ENCODE measurements at regions not wholly inside any gene's neighbourhood (a gene's known extent, or its start where the extent isn't known, plus 50 kb on each side); places are given as distances from the start of the nearest gene placed in this dataset.

- CTCF ChIA-PET = interaction anchor here (0.5 kb wide), 1 partner anchor 139 kb away, joined by 3 read pairs; no protein-coding TSS in a partner anchor
- H3K27ac ChIP-seq = no peak overlapping the region
- POLR2A ChIA-PET (ENCODE audit: low non-redundant PET) = no interaction called here
- TF ChIP-seq CTCF (conservative IDR thresholded peaks at IDR 0.05; ENCODE audit: low read depth) = no peak
- DNase-seq (ENCODE audit: low spot score) = no peak
These were observed 169.4 kb downstream of the NDUFA12 start for GRCh38 chr12:94834036-94834625.

- ChIA-PET POLR2A (ENCODE audit: low non-redundant PET) (no interaction called here), CTCF (no interaction called here)
- TF ChIP-seq CTCF (conservative IDR thresholded peaks at IDR 0.05; ENCODE audit: low read depth) = no peak
- H3K27ac ChIP-seq = no peak overlapping the region
- no peak for DNase-seq (ENCODE audit: low spot score)
These were observed 170.5 kb downstream of the NDUFA12 start for GRCh38 chr12:94832780-94833681.

- CTCF ChIA-PET = no interaction called here
- H3K27ac ChIP-seq = no peak overlapping the region
- POLR2A ChIA-PET (ENCODE audit: low non-redundant PET) = no interaction called here
- no peak for TF ChIP-seq CTCF (conservative IDR thresholded peaks at IDR 0.05; ENCODE audit: low read depth)
- DNase-seq (ENCODE audit: low spot score) = no peak
These were observed 171.4 kb downstream of the NDUFA12 start for GRCh38 chr12:94832105-94832504.

- DNase-seq (ENCODE audit: low spot score) = no peak
- no peak for TF ChIP-seq CTCF (conservative IDR thresholded peaks at IDR 0.05; ENCODE audit: low read depth)
- no peak overlapping the region for H3K27ac ChIP-seq
- ChIA-PET CTCF (no interaction called here), POLR2A (ENCODE audit: low non-redundant PET) (no interaction called here)
These were observed 172.3 kb downstream of the NDUFA12 start for GRCh38 chr12:94831081-94831751.

- POLR2A ChIA-PET (ENCODE audit: low non-redundant PET) = no interaction called here
- H3K27ac ChIP-seq = no peak overlapping the region
- no peak for TF ChIP-seq CTCF (conservative IDR thresholded peaks at IDR 0.05; ENCODE audit: low read depth)
- CTCF ChIA-PET = no interaction called here
- no peak for DNase-seq (ENCODE audit: low spot score)
These were observed 173.9 kb downstream of the NDUFA12 start for GRCh38 chr12:94829552-94829951.

- no peak for DNase-seq (ENCODE audit: low spot score)
- CTCF ChIA-PET = no interaction called here
- H3K27ac ChIP-seq = no peak overlapping the region
- no peak for TF ChIP-seq CTCF (conservative IDR thresholded peaks at IDR 0.05; ENCODE audit: low read depth)
- POLR2A ChIA-PET (ENCODE audit: low non-redundant PET) = no interaction called here
These were observed 168.7 kb upstream of the TMCC3 start for GRCh38 chr12:94819011-94819410.
